Activated naive CD8-positive, alpha-beta T cell (primary cell): ENCODE measurements at regions not wholly inside any gene's neighbourhood (a gene's known extent, or its start where the extent isn't known, plus 50 kb on each side); places are given as distances from the start of the nearest gene placed in this dataset.

Experiments used
- H3K27ac Mint-ChIP-seq: one replicate; pipeline ENCODE4 v1.8.0; 2021; ENCODE audit warnings: mixed read lengths
- H3K27me3 Mint-ChIP-seq: one replicate; pipeline ENCODE4 v1.8.0; 2021; ENCODE audit warnings: mixed read lengths
- H3K36me3 Mint-ChIP-seq: one replicate; pipeline ENCODE4 v1.8.0; 2021; ENCODE audit warnings: mixed read lengths
- H3K4me1 Mint-ChIP-seq: one replicate; pipeline ENCODE4 v1.8.0; 2021; ENCODE audit warnings: low read depth, mixed read lengths
- H3K4me3 Mint-ChIP-seq: one replicate; pipeline ENCODE4 v1.8.0; 2021; ENCODE audit warnings: mild to moderate bottlenecking, mixed read lengths
- H3K9me3 Mint-ChIP-seq: one replicate; pipeline ENCODE4 v1.8.0; 2021; ENCODE audit warnings: low read depth, mixed read lengths

DNA sequence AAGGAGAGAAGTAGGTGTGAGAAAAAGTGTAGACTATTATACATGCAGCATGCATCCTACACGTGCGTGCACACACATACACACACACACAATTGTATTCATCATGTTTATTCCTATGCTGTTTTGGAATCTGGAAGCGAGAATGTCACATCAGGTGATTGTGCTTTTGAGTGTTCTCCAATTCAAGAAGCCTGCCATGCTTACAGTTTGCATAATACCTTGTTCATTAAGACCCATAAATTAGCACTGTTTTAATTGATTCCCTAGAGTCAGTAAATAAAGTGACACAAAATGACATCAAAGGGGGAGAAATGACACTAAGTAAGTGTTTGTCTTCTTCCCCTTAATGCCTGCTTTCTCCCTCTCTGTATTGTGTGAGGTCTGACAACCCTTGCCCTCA is 336.1 kb upstream of the IGFBP7 start:
- H3K27me3 Mint-ChIP-seq: peaks cover 2% of the 10 kb centered on the region
- H3K9me3 Mint-ChIP-seq: peaks cover 9% of the 10 kb centered on the region

DNA sequence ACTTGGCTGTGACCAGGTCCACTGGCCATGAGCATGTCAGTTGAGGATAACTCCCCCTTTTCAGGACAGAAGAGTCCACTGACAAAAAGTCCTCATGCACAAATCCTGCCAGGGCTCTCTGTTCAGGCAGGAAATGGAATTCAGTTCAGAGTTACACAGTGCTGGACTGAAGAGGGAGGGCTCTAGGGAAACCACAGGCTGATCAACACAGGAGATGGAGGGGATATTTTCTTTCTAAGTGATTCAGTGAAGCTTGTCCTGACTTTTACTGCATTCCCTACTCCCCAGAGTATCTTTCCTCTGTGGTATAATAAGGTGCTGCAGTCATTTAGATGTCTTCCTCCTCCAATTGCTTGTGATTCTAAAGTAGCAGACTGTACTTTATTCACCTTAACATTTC is 335.5 kb upstream of the IGFBP7 start:
- Mint-ChIP-seq H3K27ac (no peak overlapping the region), H3K9me3 (peaks cover 9% of the 10 kb centered on the region), H3K4me3 (no peak overlapping the region), H3K4me1 (no peaks in the 10 kb centered on the region), H3K27me3 (peaks cover 2% of the 10 kb centered on the region), H3K36me3 (no peaks in the 10 kb centered on the region)

More for the DNA sequence above, 336.1 kb upstream of the IGFBP7 start:
- no peaks in the 10 kb centered on the region for H3K4me1 Mint-ChIP-seq
- no peak overlapping the region for H3K4me3 Mint-ChIP-seq
- no peaks in the 10 kb centered on the region for H3K36me3 Mint-ChIP-seq
- no peak overlapping the region for H3K27ac Mint-ChIP-seq

DNA sequence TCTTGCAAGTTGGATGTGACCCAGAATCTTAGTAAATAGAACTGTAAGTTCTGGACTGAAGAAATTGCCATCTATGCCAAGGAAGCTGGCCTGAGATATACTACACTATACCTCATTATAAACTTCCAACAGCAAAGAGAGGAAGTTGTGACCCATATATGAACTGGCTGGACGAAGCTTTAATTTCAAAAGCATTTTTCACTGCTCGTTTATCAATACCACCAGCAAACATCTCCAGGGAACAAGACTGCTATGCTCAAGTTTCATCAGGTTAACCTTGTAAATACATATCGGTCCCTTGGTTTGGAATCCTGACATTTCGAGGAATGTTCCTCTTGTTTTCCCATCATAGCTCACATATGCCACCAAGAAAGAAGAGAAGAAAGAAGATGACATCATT is 334.5 kb upstream of the IGFBP7 start:
- H3K36me3 Mint-ChIP-seq: no peaks in the 10 kb centered on the region
- no peak overlapping the region for H3K4me3 Mint-ChIP-seq
- H3K9me3 Mint-ChIP-seq: peaks cover 9% of the 10 kb centered on the region
- no peak overlapping the region for H3K27ac Mint-ChIP-seq
- peaks cover 2% of the 10 kb centered on the region for H3K27me3 Mint-ChIP-seq
- no peaks in the 10 kb centered on the region for H3K4me1 Mint-ChIP-seq

DNA sequence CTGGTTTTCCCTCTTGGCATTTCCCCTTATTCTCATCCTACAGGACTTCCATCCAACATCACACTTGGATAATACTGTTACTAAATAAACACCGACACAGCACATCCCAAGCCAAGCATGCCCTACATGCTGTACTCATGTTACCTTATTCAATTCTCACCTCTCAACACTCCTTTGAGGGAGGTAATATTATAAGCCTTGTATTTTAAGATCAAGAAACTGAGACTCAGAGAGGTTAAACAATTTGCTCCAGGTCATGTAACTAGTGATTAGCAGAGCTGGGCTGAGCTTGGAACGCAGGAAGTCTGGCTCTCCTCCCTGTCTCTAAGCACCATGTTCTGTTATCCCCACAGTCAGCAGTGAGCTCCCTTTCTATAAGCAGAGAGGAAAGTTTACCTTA is 333.6 kb upstream of the IGFBP7 start:
- no peaks in the 10 kb centered on the region for H3K4me1 Mint-ChIP-seq

DNA sequence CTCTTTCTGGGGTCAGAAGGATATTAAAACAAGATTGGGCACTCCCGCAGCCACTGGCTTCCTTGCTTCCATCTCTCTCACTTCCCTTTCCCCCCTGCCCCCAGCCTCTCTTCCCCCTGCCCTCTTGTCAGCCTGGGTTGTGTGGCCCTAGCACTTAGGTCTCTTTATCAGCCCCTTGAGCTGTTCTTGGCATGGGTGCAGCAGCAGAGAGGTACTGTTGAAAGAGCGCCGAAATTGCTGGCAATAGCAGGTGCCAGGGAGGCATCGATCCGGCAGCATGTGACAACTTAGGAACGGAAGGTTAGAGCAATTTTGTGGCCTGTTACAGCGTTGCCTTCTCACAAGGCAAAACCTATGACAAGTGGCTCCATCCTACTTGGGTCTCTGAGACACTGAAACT is 333.1 kb upstream of the IGFBP7 start:
- Mint-ChIP-seq H3K36me3 (no peaks in the 10 kb centered on the region), H3K27ac (no peak overlapping the region), H3K4me1 (no peaks in the 10 kb centered on the region), H3K27me3 (peaks cover 2% of the 10 kb centered on the region), H3K9me3 (peaks cover 4% of the 10 kb centered on the region), H3K4me3 (no peak overlapping the region)

More for the DNA sequence above, 333.6 kb upstream of the IGFBP7 start:
- Mint-ChIP-seq H3K4me3 (no peak overlapping the region), H3K27me3 (peaks cover 2% of the 10 kb centered on the region), H3K36me3 (no peaks in the 10 kb centered on the region), H3K27ac (no peak overlapping the region), H3K9me3 (peaks cover 9% of the 10 kb centered on the region)

DNA sequence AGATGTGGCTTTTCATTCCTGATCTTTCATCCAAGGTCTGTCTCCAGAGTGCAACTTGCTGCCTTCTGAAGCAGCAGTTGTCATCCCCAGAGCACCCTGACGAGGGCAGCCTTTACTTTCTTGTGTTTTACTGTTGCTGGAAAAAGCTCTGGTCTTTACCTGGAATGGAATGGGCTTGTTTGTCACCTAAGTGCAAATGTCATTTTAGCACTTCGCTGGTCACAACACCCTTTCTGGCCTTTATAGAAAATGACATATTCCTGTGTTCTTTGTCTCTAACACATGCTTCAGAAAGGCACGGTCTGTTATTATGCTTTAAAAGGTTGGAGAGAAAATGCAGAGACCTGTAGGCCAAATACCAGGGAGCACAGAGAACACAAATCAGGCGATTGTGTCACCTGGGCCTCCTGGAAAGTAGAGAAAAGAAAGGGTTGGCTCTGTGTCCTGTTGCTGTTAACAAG is 332.7 kb upstream of the IGFBP7 start:
- no peaks in the 10 kb centered on the region for H3K36me3 Mint-ChIP-seq
- no peak overlapping the region for H3K4me3 Mint-ChIP-seq
- no peaks in the 10 kb centered on the region for H3K4me1 Mint-ChIP-seq
- H3K27ac Mint-ChIP-seq: no peak overlapping the region
- H3K9me3 Mint-ChIP-seq: peaks cover 3% of the 10 kb centered on the region
- peaks cover 2% of the 10 kb centered on the region for H3K27me3 Mint-ChIP-seq

DNA sequence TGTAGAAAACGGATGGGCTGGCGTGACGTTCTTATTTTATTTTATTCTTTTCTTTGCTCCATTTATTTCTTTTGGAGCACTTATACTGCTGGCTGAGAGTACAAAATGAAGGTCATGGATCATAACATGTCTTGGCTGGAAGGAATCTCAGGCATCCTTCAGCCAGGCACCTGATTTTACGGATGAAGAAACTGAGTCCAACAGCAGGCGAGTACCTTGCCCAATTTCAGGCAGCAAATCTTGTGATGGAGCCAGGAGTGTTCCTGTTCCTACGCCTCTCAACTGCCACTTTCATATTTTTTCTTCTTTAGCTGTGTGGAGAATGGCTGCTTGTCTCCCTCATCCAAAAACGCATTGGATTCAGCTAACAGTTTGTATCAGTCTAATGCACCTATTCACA is 332.1 kb upstream of the IGFBP7 start:
- H3K36me3 Mint-ChIP-seq: no peaks in the 10 kb centered on the region
- peaks cover 3% of the 10 kb centered on the region for H3K9me3 Mint-ChIP-seq
- H3K4me3 Mint-ChIP-seq: no peak overlapping the region
- no peaks in the 10 kb centered on the region for H3K4me1 Mint-ChIP-seq
- peaks cover 2% of the 10 kb centered on the region for H3K27me3 Mint-ChIP-seq
- H3K27ac Mint-ChIP-seq: no peak overlapping the region

DNA sequence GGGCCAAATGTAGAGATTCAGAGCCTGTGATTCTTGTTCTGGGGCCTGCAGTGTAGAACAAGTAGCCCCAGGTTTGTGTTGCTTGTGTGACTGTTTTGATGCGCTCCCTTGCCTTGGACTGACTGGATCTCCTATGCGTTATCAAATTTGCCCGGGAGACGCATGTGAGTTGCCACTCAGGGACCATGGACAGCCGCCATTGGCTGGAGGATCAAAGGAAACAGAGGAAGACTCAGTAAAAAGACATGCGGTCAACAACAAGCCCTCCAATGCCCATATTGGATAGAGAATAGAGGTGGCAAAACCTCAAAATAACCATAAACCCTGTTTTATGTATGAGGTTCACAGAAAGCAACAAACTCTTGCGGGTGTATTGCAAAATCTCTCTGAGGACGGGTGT is 327.5 kb upstream of the IGFBP7 start:
- no peaks in the 10 kb centered on the region for H3K27me3 Mint-ChIP-seq
- H3K9me3 Mint-ChIP-seq: no peaks in the 10 kb centered on the region
- no peaks in the 10 kb centered on the region for H3K4me1 Mint-ChIP-seq
- H3K4me3 Mint-ChIP-seq: no peak overlapping the region
- no peak overlapping the region for H3K27ac Mint-ChIP-seq
- H3K36me3 Mint-ChIP-seq: no peaks in the 10 kb centered on the region

DNA sequence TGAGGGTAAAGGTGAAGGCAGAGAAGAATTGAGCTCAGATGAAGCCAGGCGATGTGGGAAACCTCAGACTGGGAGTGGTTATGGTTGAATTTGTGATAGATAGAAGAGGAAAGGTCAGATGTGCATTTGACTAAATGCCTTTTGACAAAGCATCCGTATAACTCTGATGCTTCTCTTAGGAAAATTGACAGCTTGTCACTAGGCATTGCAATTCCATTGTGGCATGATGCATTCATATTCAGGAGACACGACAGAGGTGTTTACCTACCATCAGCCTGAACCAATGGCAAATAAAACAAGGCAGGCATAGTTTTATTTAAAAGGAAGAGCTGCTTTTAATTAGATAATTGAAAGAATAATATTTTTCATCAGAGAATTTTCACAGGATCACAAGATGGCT is 325.1 kb upstream of the IGFBP7 start:
- H3K36me3 Mint-ChIP-seq: no peaks in the 10 kb centered on the region
- no peaks in the 10 kb centered on the region for H3K9me3 Mint-ChIP-seq
- no peaks in the 10 kb centered on the region for H3K27me3 Mint-ChIP-seq
- no peaks in the 10 kb centered on the region for H3K4me1 Mint-ChIP-seq
- no peak overlapping the region for H3K4me3 Mint-ChIP-seq
- H3K27ac Mint-ChIP-seq: no peak overlapping the region

DNA sequence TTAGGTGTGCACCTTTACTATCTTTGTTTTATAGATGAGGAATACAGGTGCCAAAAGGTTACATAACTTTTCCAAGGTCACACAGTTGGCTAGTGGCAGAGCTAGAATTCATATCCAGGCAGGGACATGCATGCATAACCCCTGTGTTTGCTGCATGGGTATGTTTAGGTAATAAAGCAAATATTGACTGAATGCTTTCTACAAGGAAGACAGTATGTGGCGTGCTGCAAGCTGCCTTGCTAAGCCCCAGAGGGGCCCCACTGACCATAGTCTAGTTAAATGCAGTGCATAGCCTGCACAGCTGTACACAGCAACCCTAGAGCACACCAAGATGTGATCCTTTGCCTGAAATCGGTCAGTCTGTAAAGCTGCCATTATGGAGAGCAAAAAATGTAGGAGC is 320.5 kb upstream of the IGFBP7 start:
- no peaks in the 10 kb centered on the region for H3K9me3 Mint-ChIP-seq
- no peaks in the 10 kb centered on the region for H3K36me3 Mint-ChIP-seq
- H3K4me3 Mint-ChIP-seq: no peak overlapping the region
- no peaks in the 10 kb centered on the region for H3K27me3 Mint-ChIP-seq
- no peak overlapping the region for H3K27ac Mint-ChIP-seq
- H3K4me1 Mint-ChIP-seq: no peaks in the 10 kb centered on the region

DNA sequence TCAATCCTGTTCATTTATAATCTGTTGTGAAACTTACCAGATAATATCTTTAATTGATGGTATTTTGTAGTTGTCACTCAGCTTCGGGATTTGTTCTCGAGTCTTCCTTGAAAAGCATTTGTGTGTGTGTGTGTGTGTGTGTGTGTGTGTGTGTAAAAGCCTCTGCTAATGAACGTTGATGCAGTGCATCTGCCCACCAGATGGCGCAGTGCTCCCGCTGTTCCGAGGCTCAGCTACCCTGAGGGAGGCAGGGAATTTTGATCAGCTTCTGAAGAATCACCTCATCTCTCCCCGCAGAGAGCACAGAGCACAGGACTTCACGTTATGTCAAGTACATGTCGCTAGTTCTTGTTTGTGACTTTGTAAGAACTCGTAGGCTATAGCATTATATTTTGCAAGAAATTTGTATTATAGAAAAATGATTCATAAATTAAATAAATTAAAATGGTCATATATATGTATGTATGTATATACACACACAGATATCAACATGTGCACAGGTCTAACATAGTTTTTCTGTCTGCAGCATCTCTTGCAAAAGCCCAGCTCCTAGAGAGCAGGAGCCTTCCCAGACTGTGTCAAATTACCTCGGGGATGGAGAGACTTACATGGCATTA is 316.7 kb upstream of the IGFBP7 start:
- H3K4me3 Mint-ChIP-seq: no peak overlapping the region
- no peaks in the 10 kb centered on the region for H3K9me3 Mint-ChIP-seq
- H3K36me3 Mint-ChIP-seq: no peaks in the 10 kb centered on the region
- H3K27ac Mint-ChIP-seq: no peak overlapping the region
- no peaks in the 10 kb centered on the region for H3K4me1 Mint-ChIP-seq
- H3K27me3 Mint-ChIP-seq: no peaks in the 10 kb centered on the region

DNA sequence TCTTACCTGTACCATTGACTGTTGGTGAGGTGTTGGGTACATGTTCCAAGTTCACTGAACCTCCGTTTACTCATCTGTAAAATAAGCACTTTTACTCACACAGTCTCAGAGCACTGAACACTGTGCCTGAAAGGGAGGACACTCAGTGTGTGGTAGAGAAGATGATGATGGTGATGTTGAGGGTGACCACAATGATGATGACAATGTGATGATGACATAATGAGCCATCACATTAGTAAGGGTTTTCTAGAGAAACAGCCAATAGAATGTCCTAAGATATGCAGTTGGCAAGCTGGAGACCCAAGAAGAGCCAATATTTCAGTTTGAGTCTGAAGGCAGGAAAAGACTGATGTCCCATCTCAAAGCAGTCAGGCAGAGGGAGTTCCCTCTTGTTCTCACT is 315.4 kb upstream of the IGFBP7 start:
- Mint-ChIP-seq H3K27me3 (no peaks in the 10 kb centered on the region), H3K36me3 (no peaks in the 10 kb centered on the region), H3K9me3 (no peaks in the 10 kb centered on the region), H3K27ac (no peak overlapping the region), H3K4me1 (no peaks in the 10 kb centered on the region), H3K4me3 (no peak overlapping the region)

DNA sequence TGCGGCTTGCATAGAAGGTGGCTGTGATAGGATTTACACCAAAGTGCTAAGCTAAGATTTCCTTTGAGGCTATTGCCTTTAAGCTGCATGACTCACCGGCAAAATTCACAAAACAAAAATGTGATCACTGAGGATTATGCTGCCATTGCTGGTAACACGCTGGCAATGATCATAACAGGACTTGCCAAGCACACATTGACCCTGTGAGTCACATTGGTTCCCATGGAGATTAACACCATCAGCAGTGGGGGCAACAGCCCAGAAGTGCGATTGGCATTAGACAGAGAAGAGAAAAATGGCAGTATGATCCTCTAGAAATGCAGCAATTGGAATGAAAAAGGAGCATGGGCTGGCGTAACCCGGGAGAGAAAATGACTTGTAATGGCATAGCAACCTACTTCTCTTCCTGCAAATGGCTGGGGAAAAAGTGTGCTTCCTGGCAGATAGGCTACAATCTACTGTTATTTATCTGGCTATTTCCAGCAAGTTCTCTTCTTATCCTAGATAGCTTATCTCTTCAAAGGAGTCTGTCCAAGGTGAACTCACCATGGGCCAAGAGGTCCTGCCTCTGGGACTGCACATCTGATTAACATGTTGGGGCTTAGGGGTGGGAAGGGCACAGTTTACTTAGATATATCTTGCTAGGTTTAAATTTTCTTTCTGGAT is 314.2 kb upstream of the IGFBP7 start:
- no peaks in the 10 kb centered on the region for H3K9me3 Mint-ChIP-seq
- H3K27ac Mint-ChIP-seq: no peak overlapping the region
- no peaks in the 10 kb centered on the region for H3K27me3 Mint-ChIP-seq
- no peaks in the 10 kb centered on the region for H3K36me3 Mint-ChIP-seq
- no peak overlapping the region for H3K4me3 Mint-ChIP-seq
- no peaks in the 10 kb centered on the region for H3K4me1 Mint-ChIP-seq

DNA sequence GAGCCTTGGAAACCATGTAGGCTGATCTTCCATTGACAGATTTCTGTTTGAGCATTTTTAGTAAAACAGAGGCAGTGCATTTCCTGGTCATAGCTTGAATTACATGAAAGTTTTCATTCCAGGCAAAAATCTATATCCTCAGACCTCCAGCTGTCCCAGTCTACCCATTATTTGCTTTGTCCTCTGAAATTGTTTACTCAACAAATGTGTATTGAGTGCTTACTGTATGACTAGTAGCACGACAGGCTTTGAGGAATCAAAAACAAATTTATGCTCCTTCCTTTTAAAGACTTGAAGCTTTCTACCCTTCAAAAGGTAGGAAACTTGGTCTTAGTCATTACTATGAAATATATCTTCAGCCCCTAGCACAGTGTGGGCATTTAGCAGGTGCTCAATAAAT is 307.9 kb upstream of the IGFBP7 start:
- Mint-ChIP-seq H3K9me3 (no peaks in the 10 kb centered on the region), H3K27me3 (no peaks in the 10 kb centered on the region), H3K36me3 (no peaks in the 10 kb centered on the region), H3K4me3 (no peak overlapping the region), H3K4me1 (no peaks in the 10 kb centered on the region), H3K27ac (no peak overlapping the region)

DNA sequence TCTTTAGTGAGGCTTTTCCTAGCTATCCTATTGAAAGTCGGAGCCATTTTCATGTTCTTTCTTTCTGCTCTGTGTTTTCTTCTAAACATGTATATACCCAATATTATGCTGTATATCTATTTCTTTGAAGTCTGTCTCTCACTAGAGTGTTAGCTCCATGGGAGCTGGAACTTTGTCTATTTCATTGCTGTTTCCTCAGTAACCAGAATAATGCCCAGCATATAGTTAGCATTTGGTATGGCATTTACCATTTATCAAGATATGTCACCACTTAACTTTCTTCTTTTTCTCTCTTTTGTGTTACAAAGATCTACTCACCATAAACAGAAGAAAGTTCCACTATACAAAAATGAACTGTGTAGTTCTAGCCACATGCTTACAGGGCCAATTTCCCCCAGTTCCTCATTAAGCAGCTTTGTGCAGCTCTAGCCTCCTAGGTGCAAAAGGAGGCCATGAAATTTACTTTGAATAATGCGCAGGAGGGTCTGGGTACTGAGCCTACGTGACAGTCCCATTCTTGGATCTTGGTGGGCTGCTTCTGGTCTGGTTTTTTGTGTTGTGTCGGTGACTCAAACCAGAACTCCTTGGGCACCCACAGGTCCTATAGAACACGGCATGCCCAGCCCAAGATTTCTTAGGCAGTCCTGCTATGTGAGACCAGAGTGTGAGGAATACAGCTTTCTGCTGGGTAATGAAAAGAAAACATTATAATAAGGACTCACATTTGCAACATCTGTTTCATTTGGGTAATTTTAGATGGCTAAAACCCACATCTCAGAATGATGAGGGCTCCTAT is 302.3 kb upstream of the IGFBP7 start:
- Mint-ChIP-seq H3K9me3 (no peaks in the 10 kb centered on the region), H3K4me1 (no peaks in the 10 kb centered on the region), H3K27me3 (no peaks in the 10 kb centered on the region), H3K27ac (no peak overlapping the region), H3K36me3 (no peaks in the 10 kb centered on the region), H3K4me3 (no peak overlapping the region)
